ENCODE measurements at regions not wholly inside any gene's neighbourhood (a gene's known extent, or its start where the extent isn't known, plus 50 kb on each side); places are given as distances from the start of the nearest gene placed in this dataset.
"Not testable (repeated sequence)": the region's sequence is repeated elsewhere in the genome, so short reads cannot be mapped to it uniquely, and the experiment has no call there.

DNA sequence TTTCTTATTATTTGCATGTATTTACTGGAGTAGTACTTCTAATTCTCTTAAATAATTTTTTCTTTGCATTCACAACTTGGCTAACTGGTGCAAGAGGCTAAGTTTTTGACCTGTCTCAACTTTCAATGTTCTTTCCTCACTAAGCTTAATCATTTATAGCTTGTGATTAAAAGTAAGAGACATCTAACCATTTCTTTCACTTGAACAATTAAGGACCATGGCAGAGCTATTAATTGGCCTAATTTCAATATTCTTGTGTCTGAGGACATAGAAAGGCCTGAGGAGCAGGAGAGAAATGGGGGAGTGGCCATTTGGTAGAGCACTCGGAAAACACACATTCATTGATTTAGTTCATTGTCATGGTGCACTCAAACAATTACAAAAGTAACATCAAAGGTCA is 141.4 kb upstream of the TMEM196 start:
- Mint-ChIP-seq H3K27me3 (ENCODE audit: low read depth, unreplicated experiment) (no peaks in the 10 kb centered on the region), H3K36me3 (ENCODE audit: low read depth, unreplicated experiment) (no peaks in the 10 kb centered on the region), H3K4me3 (ENCODE audit: unreplicated experiment) (no peak overlapping the region), H3K9me3 (ENCODE audit: unreplicated experiment) (no peaks in the 10 kb centered on the region), H3K27ac (ENCODE audit: unreplicated experiment) (no peak overlapping the region), H3K4me1 (ENCODE audit: low read depth, unreplicated experiment) (peaks cover 12% of the 10 kb centered on the region)
- no peak overlapping the region for H3K4me2 ChIP-seq (ENCODE audit: low read length)
- no peaks in the 10 kb centered on the region for H3K27me3 ChIP-seq (ENCODE audit: insufficient read depth, low read length)
- no peak overlapping the region for H3K4me3 ChIP-seq (ENCODE audit: insufficient read depth, low read depth, low read length)
- H3K27ac ChIP-seq (ENCODE audit: low read depth, low read length), result no peak overlapping the region
- no peaks in the 10 kb centered on the region for H4K20me1 ChIP-seq (ENCODE audit: insufficient read depth, low read length)
- H3K4me1 ChIP-seq (ENCODE audit: insufficient read depth, low read length), result no peaks in the 10 kb centered on the region
- no peak for DNase-seq (ENCODE audit: low read depth)
- no peaks in the 10 kb centered on the region for H3K36me3 ChIP-seq (ENCODE audit: insufficient read depth, low read length)
- H3K9me3 ChIP-seq (ENCODE audit: insufficient read depth, low read depth, low read length), result no peaks in the 10 kb centered on the region
- no peaks in the 10 kb centered on the region for H3K79me2 ChIP-seq (ENCODE audit: insufficient read depth, low read length)
- H3K9ac ChIP-seq (ENCODE audit: low read length), result no peak overlapping the region
- FAIRE-seq, result no peak
- TF ChIP-seq, protein P1, sequence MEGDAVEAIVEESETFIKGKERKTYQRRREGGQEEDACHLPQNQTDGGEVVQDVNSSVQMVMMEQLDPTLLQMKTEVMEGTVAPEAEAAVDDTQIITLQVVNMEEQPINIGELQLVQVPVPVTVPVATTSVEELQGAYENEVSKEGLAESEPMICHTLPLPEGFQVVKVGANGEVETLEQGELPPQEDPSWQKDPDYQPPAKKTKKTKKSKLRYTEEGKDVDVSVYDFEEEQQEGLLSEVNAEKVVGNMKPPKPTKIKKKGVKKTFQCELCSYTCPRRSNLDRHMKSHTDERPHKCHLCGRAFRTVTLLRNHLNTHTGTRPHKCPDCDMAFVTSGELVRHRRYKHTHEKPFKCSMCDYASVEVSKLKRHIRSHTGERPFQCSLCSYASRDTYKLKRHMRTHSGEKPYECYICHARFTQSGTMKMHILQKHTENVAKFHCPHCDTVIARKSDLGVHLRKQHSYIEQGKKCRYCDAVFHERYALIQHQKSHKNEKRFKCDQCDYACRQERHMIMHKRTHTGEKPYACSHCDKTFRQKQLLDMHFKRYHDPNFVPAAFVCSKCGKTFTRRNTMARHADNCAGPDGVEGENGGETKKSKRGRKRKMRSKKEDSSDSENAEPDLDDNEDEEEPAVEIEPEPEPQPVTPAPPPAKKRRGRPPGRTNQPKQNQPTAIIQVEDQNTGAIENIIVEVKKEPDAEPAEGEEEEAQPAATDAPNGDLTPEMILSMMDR (IDR thresholded peaks at IDR 0.05; ENCODE audit: insufficient read depth, low read depth, low read length), result no peak
- TF ChIP-seq EZH2 (IDR thresholded peaks at IDR 0.05; ENCODE audit: insufficient read depth, low read length), result no peak
- no peak overlapping the region for H2AFZ ChIP-seq (ENCODE audit: low read depth, low read length)

DNA sequence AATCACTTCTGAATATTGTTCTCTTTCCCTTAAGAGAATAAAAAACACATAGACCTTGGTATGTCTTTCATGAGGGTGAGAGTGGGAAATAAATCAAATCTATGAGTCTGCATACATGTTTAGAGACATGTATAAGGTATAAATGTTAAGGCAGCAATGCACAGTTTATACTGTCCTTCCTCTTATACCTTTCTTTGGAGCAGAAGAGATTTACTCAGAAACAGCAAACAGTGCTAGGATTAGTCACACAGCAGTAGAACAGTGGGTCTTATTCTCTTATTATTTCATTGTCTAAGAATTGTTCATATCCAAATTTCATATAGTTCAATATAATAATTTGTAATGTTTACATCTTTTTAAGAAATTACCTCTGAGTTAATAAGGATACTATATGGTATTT is 126.7 kb upstream of the TMEM196 start:
- Histone ChIP-seq H3K27ac (ENCODE audit: low read depth, low read length) (no peak overlapping the region), H2AFZ (ENCODE audit: low read depth, low read length) (no peak overlapping the region), H3K27me3 (ENCODE audit: insufficient read depth, low read length) (no peaks in the 10 kb centered on the region), H3K9ac (ENCODE audit: low read length) (no peak overlapping the region), H3K79me2 (ENCODE audit: insufficient read depth, low read length) (no peaks in the 10 kb centered on the region), H3K36me3 (ENCODE audit: insufficient read depth, low read length) (no peaks in the 10 kb centered on the region), H4K20me1 (ENCODE audit: insufficient read depth, low read length) (no peaks in the 10 kb centered on the region), H3K4me2 (ENCODE audit: low read length) (no peak overlapping the region), H3K4me3 (ENCODE audit: insufficient read depth, low read depth, low read length) (no peak overlapping the region), H3K9me3 (ENCODE audit: insufficient read depth, low read depth, low read length) (no peaks in the 10 kb centered on the region), H3K4me1 (ENCODE audit: insufficient read depth, low read length) (no peaks in the 10 kb centered on the region)
- Mint-ChIP-seq H3K27me3 (ENCODE audit: low read depth, unreplicated experiment) (no peaks in the 10 kb centered on the region), H3K4me1 (ENCODE audit: low read depth, unreplicated experiment) (no peaks in the 10 kb centered on the region), H3K4me3 (ENCODE audit: unreplicated experiment) (no peak overlapping the region), H3K27ac (ENCODE audit: unreplicated experiment) (no peak overlapping the region), H3K36me3 (ENCODE audit: low read depth, unreplicated experiment) (no peaks in the 10 kb centered on the region), H3K9me3 (ENCODE audit: unreplicated experiment) (peaks cover 3% of the 10 kb centered on the region)
- DNase-seq (ENCODE audit: low read depth) (no peak), FAIRE-seq (no peak)
- TF ChIP-seq EZH2 (IDR thresholded peaks at IDR 0.05; ENCODE audit: insufficient read depth, low read length), result no peak
- TF ChIP-seq, protein P1 (IDR thresholded peaks at IDR 0.05; ENCODE audit: insufficient read depth, low read depth, low read length), result no peak

DNA sequence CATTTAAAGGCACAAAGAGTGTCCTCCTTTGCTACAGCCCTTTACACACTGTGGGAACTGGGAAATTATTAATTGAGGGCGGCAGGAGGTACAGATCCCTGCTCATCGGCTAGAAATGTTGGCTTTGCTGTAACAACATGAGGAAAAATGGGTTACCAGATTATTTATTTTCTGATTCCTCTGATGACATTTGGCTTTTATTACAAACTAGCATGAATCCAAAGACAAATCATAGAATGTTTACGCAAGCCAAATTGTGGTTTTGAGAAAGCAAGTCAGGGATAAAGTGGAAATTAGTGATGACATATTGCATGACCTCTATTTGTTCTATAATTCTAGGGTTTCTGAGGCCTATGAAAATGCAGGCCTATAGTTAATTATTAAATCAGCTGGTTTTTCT is 126.1 kb upstream of the TMEM196 start:
- H4K20me1 ChIP-seq (ENCODE audit: insufficient read depth, low read length), result no peaks in the 10 kb centered on the region
- Mint-ChIP-seq H3K27me3 (ENCODE audit: low read depth, unreplicated experiment) (no peaks in the 10 kb centered on the region), H3K9me3 (ENCODE audit: unreplicated experiment) (peaks cover 3% of the 10 kb centered on the region), H3K27ac (ENCODE audit: unreplicated experiment) (no peak overlapping the region), H3K36me3 (ENCODE audit: low read depth, unreplicated experiment) (no peaks in the 10 kb centered on the region), H3K4me3 (ENCODE audit: unreplicated experiment) (no peak overlapping the region), H3K4me1 (ENCODE audit: low read depth, unreplicated experiment) (no peaks in the 10 kb centered on the region)
- H3K36me3 ChIP-seq (ENCODE audit: insufficient read depth, low read length), result no peaks in the 10 kb centered on the region
- no peaks in the 10 kb centered on the region for H3K4me1 ChIP-seq (ENCODE audit: insufficient read depth, low read length)
- no peak overlapping the region for H3K4me2 ChIP-seq (ENCODE audit: low read length)
- no peaks in the 10 kb centered on the region for H3K79me2 ChIP-seq (ENCODE audit: insufficient read depth, low read length)
- H3K27me3 ChIP-seq (ENCODE audit: insufficient read depth, low read length), result no peaks in the 10 kb centered on the region
- no peak overlapping the region for H3K4me3 ChIP-seq (ENCODE audit: insufficient read depth, low read depth, low read length)
- TF ChIP-seq, protein P1 (IDR thresholded peaks at IDR 0.05; ENCODE audit: insufficient read depth, low read depth, low read length), result no peak
- no peak for TF ChIP-seq EZH2 (IDR thresholded peaks at IDR 0.05; ENCODE audit: insufficient read depth, low read length)
- no peaks in the 10 kb centered on the region for H3K9me3 ChIP-seq (ENCODE audit: insufficient read depth, low read depth, low read length)
- H3K9ac ChIP-seq (ENCODE audit: low read length), result no peak overlapping the region
- H2AFZ ChIP-seq (ENCODE audit: low read depth, low read length), result no peak overlapping the region
- H3K27ac ChIP-seq (ENCODE audit: low read depth, low read length), result no peak overlapping the region
- peak; percentile 83 for DNase-seq (ENCODE audit: low read depth)
- no peak for FAIRE-seq

DNA sequence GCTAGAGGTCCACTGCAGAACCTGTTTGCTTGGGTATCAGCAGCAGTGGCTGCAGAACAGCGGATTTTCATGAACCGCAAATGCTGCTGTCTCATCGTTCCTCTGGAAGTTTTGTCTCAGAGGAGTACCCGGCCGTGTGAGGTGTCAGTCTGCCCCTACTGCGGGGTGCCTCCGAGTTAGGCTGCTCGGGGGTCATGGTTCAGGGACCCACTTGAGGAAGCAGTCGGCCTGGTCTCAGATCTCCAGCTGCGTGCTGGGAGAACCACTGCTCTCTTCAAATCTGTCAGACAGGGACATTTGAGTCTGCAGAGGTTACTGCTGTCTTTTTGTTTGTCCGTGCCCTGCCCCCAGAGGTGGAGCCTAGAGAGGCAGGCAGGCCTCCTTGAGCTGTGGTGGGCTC is 109.5 kb upstream of the TMEM196 start:
- H2AFZ ChIP-seq (ENCODE audit: low read depth, low read length); H3K36me3 Mint-ChIP-seq (ENCODE audit: low read depth, unreplicated experiment); H4K20me1 ChIP-seq (ENCODE audit: insufficient read depth, low read length); H3K79me2 ChIP-seq (ENCODE audit: insufficient read depth, low read length); H3K27me3 ChIP-seq (ENCODE audit: insufficient read depth, low read length); H3K4me3 Mint-ChIP-seq (ENCODE audit: unreplicated experiment); FAIRE-seq; H3K27ac Mint-ChIP-seq (ENCODE audit: unreplicated experiment); H3K9me3 ChIP-seq (ENCODE audit: insufficient read depth, low read depth, low read length); H3K4me1 ChIP-seq (ENCODE audit: insufficient read depth, low read length); DNase-seq (ENCODE audit: low read depth); H3K9ac ChIP-seq (ENCODE audit: low read length); H3K4me3 ChIP-seq (ENCODE audit: insufficient read depth, low read depth, low read length); H3K27ac ChIP-seq (ENCODE audit: low read depth, low read length); H3K27me3 Mint-ChIP-seq (ENCODE audit: low read depth, unreplicated experiment); H3K4me1 Mint-ChIP-seq (ENCODE audit: low read depth, unreplicated experiment); H3K4me2 ChIP-seq (ENCODE audit: low read length); H3K36me3 ChIP-seq (ENCODE audit: insufficient read depth, low read length): not testable (repeated sequence)
- peaks cover 16% of the 10 kb centered on the region for H3K9me3 Mint-ChIP-seq (ENCODE audit: unreplicated experiment)

Measured in astrocyte (in vitro differentiated cells and primary cell).